KBM-7 (cell line): ENCODE measurements at regions not wholly inside any gene's neighbourhood (a gene's known extent, or its start where the extent isn't known, plus 50 kb on each side); places are given as distances from the start of the nearest gene placed in this dataset.
A peak's percentile ranks its signal among the peaks of the same experiment; 100 is the strongest.
"Not testable (repeated sequence)": the region's sequence is repeated elsewhere in the genome, so short reads cannot be mapped to it uniquely, and the experiment has no call there.

Experiments used
- DNase-seq: peaks from one replicate; pipeline ENCODE4 v3.0.0-alpha.2; 2015
- in situ Hi-C: fragments of 300-500 bp; cut with MboI; formaldehyde crosslinking; loops from 2 replicates; pipeline ENCODE4 v1.14.3; 2020; ENCODE audit warnings: low sequenced_read_pairs, low pct_unique_long_range_greater_than_20kb, mixed read lengths

- no peak for DNase-seq
- in situ Hi-C loops: no loop called here
Observed at GRCh38 chr4:72948080-72948479, 121.4 kb downstream of the COX18 start.

GRCh38 chr4:72945719-72946336 lies 123.7 kb downstream of the COX18 start:
- no peak for DNase-seq
- in situ Hi-C loops: no loop called here

DNA sequence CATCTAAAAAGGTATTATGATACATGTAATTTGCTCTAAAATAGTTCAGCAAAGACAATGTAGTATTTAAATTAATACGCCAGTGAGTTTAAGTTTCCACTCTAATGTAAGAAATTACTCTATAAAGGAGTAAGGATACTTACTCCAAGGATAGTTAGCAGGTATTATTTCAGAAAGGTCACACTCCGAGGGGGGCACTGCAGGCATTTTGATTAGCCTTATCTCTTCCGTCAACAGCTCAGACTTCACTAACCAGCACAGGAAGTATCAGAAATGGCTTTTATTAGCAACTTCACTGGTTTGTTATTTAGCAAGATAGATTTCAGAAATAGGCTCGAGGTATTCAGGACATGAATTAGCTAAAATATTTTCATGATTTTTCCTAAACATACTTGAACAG lies 127.0 kb downstream of the COX18 start:
- in situ Hi-C loops: no loop called here

GRCh38 chr4:72938516-72938915 lies 131.0 kb downstream of the COX18 start:
- DNase-seq: no peak
- in situ Hi-C loops: no loop called here

More for the DNA sequence above, 127.0 kb downstream of the COX18 start:
- DNase-seq: no peak

DNA sequence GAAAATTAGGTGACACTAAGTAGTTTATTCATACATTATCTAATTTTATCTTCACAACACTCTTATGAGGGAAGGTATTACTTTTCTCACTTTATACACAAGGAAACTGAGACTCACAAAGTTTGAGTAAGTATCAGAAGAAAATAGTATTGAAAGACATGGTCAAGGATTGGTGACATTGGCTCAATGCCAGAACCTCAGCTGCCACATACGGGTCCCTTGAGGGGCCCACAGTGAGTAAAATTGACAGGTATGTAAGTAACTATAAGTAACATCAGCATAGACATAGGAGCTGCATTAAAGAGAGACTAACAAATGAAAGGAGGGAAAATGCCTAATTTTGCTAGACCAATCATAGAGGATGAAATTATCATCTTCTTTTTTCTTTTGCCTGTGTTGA lies 134.1 kb downstream of the COX18 start:
- DNase-seq: no peak
- in situ Hi-C loops: no loop called here

- in situ Hi-C loops: no loop called here
- DNase-seq: no peak
Observed at GRCh38 chr4:72933029-72933428, 136.5 kb downstream of the COX18 start.

GRCh38 chr4:72931346-72931745 lies 138.2 kb downstream of the COX18 start:
- in situ Hi-C loops: no loop called here
- no peak for DNase-seq

- in situ Hi-C loops, DNase-seq: not testable (repeated sequence)
Observed at GRCh38 chr4:72929596-72930274, 139.8 kb downstream of the COX18 start.

- in situ Hi-C loops: no loop called here
- DNase-seq: no peak
Observed at GRCh38 chr4:72924814-72925213, 144.7 kb downstream of the COX18 start.

GRCh38 chr4:72919937-72920336 lies 149.6 kb downstream of the COX18 start:
- DNase-seq: no peak
- in situ Hi-C loops: no loop called here

GRCh38 chr4:72919464-72919863 lies 150.1 kb downstream of the COX18 start:
- DNase-seq: no peak
- in situ Hi-C loops: no loop called here

DNA sequence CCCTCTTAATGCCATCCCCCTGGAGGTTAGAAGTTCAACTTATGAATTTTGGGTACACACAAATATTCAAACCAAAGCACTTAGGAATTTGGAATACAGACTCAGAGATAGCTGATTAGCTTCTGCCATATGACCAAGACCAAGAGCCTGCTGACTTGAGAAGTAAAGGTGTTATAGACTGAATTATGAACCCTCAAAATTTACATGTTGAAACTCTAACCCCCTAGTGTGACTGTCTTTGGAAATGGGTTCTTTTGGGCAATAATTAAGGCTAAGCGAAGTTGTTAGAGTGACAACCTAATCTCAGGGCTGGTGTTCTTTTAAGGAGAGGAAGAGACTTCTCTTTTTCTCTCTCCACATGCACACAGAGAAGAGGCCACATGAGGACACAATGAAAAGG lies 151.2 kb downstream of the COX18 start:
- peak; percentile 1 for DNase-seq
- in situ Hi-C loops: no loop called here

GRCh38 chr4:72911316-72911715 lies 158.2 kb downstream of the COX18 start:
- DNase-seq: no peak

DNA sequence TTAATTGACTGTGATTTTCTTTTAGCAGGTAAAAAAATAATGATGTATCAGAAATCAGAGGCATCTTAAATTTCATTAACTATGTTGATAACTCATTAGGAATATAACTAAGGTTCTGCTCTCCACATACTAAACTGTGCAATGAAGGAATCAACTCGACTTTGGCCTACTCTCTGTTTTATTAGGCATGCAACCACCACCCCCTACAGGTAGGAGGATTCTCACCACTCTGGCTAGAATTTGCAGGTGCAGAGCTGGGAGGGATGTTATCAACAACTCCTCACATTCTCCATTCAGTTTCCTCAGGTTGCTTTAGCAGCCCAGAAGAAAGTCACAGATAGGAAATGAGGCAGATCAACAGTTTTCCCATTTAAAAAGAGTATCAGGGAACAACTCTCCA lies 160.1 kb downstream of the COX18 start:
- no peak for DNase-seq
- in situ Hi-C loops: no loop called here

More at GRCh38 chr4:72911316-72911715, 158.2 kb downstream of the COX18 start:
- in situ Hi-C loops: no loop called here

- in situ Hi-C loops: no loop called here
- no peak for DNase-seq
Observed at GRCh38 chr4:72902354-72902753, 167.2 kb downstream of the COX18 start.

GRCh38 chr4:72901553-72901952 lies 168.0 kb downstream of the COX18 start:
- in situ Hi-C loops: no loop called here
- no peak for DNase-seq

GRCh38 chr4:72900952-72901351 lies 168.6 kb downstream of the COX18 start:
- DNase-seq: no peak
- in situ Hi-C loops: no loop called here

DNA sequence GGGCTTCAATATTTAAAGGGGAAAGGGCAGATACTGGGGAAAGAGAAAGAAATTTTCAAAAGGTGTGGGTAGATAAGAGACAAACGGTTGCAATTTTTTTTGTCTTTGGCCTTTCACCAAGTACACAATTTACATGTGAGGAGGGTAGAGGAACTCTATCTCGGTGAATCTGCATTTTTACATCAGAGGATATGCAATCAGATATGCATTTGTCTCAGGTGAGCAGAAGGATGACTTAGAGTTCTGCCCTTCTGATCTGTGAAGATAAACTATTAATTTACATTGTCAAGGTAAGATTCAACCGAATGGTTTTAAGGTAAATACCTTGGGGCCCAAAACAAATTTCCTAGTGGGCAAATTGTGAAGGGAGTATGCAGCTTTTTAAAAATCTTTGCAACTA lies 169.9 kb downstream of the COX18 start:
- in situ Hi-C loops: no loop called here
- no peak for DNase-seq

DNA sequence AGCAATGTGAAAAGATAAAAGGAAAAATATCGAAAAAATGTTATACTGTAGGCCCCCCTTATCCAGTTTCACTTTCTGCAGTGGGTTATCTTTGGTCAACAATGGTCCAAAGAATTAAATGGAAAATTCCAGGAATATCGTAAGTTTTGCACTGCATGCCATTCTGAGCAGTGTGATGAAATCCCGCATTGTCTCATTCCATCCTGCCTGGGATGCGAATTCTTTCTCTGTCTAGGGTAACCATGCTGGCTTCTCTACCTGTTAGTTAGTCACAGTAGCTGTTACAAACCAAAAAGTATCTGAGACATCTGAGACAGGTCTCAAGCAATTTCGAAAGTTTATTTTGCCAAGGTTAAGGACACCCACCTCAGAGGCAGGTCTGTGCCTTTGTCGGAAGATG lies 170.3 kb downstream of the COX18 start:
- no peak for DNase-seq
- in situ Hi-C loops: no loop called here

- in situ Hi-C loops: no loop called here
- no peak for DNase-seq
Observed at GRCh38 chr4:72896515-72896914, 173.0 kb downstream of the COX18 start.

- DNase-seq: no peak
- in situ Hi-C loops: no loop called here
Observed at GRCh38 chr4:72895408-72895807, 174.1 kb downstream of the COX18 start.
